ENCODE measurements at regions not wholly inside any gene's neighbourhood (a gene's known extent, or its start where the extent isn't known, plus 50 kb on each side); places are given as distances from the start of the nearest gene placed in this dataset.

GRCh38 chr5:4144411-4145007 is 548.9 kb downstream of the IRX1 start:
- DNase-seq = no peak
- H3K79me2 ChIP-seq (ENCODE audit: low read length) = no peaks in the 10 kb centered on the region
- no peaks in the 10 kb centered on the region for H3K27me3 ChIP-seq (replicated peaks; ENCODE audit: insufficient read depth, low read length)
- H3F3A ChIP-seq (ENCODE audit: insufficient read depth, low read length) = no peaks in the 10 kb centered on the region
- no peak overlapping the region for H3K4me2 ChIP-seq (ENCODE audit: low read depth, low read length)
- no peaks in the 10 kb centered on the region for H3K4me1 ChIP-seq (ENCODE audit: low read length)
- no peak overlapping the region for H3K27ac ChIP-seq (ENCODE audit: low read length)
- TF ChIP-seq CTCF (IDR thresholded peaks at IDR 0.05; ENCODE audit: low read length) (no peak), EZH2phosphoT487 (IDR thresholded peaks at IDR 0.05; ENCODE audit: low read length) (no peak), EZH2 (optimal IDR thresholded peaks at IDR 0.05; ENCODE audit: low read depth, low read length) (no peak)
- H3K9me2 ChIP-seq (replicated peaks; ENCODE audit: insufficient read depth, low read length) = no peaks in the 10 kb centered on the region
- no peak overlapping the region for H3K4me3 ChIP-seq (ENCODE audit: low read length)
- H3K36me3 ChIP-seq (replicated peaks; ENCODE audit: insufficient read depth, low read length) = no peaks in the 10 kb centered on the region
- H3K9ac ChIP-seq (ENCODE audit: low read length) = no peak overlapping the region
- H2AFZ ChIP-seq (ENCODE audit: low read length) = no peak overlapping the region
- no peaks in the 10 kb centered on the region for H3K9me3 ChIP-seq (replicated peaks; ENCODE audit: insufficient read depth, low read length)
- no peaks in the 10 kb centered on the region for H4K20me1 ChIP-seq (ENCODE audit: insufficient read depth, low read length)

GRCh38 chr5:4145511-4145910 is 549.9 kb downstream of the IRX1 start:
- no peak overlapping the region for H2AFZ ChIP-seq (ENCODE audit: low read length)
- H3K36me3 ChIP-seq (replicated peaks; ENCODE audit: insufficient read depth, low read length) = no peaks in the 10 kb centered on the region
- H3K79me2 ChIP-seq (ENCODE audit: low read length) = no peaks in the 10 kb centered on the region
- H3K4me2 ChIP-seq (ENCODE audit: low read depth, low read length) = no peak overlapping the region
- H3K4me3 ChIP-seq (ENCODE audit: low read length) = no peak overlapping the region
- H3K27me3 ChIP-seq (replicated peaks; ENCODE audit: insufficient read depth, low read length) = no peaks in the 10 kb centered on the region
- H3K9me3 ChIP-seq (replicated peaks; ENCODE audit: insufficient read depth, low read length) = no peaks in the 10 kb centered on the region
- no peaks in the 10 kb centered on the region for H3F3A ChIP-seq (ENCODE audit: insufficient read depth, low read length)
- H3K9me2 ChIP-seq (replicated peaks; ENCODE audit: insufficient read depth, low read length) = no peaks in the 10 kb centered on the region
- H3K4me1 ChIP-seq (ENCODE audit: low read length) = no peaks in the 10 kb centered on the region
- no peaks in the 10 kb centered on the region for H4K20me1 ChIP-seq (ENCODE audit: insufficient read depth, low read length)
- no peak for TF ChIP-seq EZH2phosphoT487 (IDR thresholded peaks at IDR 0.05; ENCODE audit: low read length)
- no peak for TF ChIP-seq CTCF (IDR thresholded peaks at IDR 0.05; ENCODE audit: low read length)
- no peak for TF ChIP-seq EZH2 (optimal IDR thresholded peaks at IDR 0.05; ENCODE audit: low read depth, low read length)
- H3K9ac ChIP-seq (ENCODE audit: low read length) = no peak overlapping the region
- no peak overlapping the region for H3K27ac ChIP-seq (ENCODE audit: low read length)
- DNase-seq = no peak

GRCh38 chr5:4148009-4148408 is 552.4 kb downstream of the IRX1 start:
- Histone ChIP-seq H3K27ac (ENCODE audit: low read length) (no peak overlapping the region), H4K20me1 (ENCODE audit: insufficient read depth, low read length) (no peaks in the 10 kb centered on the region), H3K9ac (ENCODE audit: low read length) (no peak overlapping the region), H3K4me2 (ENCODE audit: low read depth, low read length) (no peak overlapping the region), H3K79me2 (ENCODE audit: low read length) (no peaks in the 10 kb centered on the region), H3K9me3 (replicated peaks; ENCODE audit: insufficient read depth, low read length) (no peaks in the 10 kb centered on the region), H3K4me1 (ENCODE audit: low read length) (no peaks in the 10 kb centered on the region), H3K9me2 (replicated peaks; ENCODE audit: insufficient read depth, low read length) (no peaks in the 10 kb centered on the region), H3K27me3 (replicated peaks; ENCODE audit: insufficient read depth, low read length) (no peaks in the 10 kb centered on the region), H3F3A (ENCODE audit: insufficient read depth, low read length) (no peaks in the 10 kb centered on the region), H3K4me3 (ENCODE audit: low read length) (no peak overlapping the region), H3K36me3 (replicated peaks; ENCODE audit: insufficient read depth, low read length) (no peaks in the 10 kb centered on the region), H2AFZ (ENCODE audit: low read length) (no peak overlapping the region)
- DNase-seq = no peak
- no peak for TF ChIP-seq CTCF (IDR thresholded peaks at IDR 0.05; ENCODE audit: low read length)
- no peak for TF ChIP-seq EZH2phosphoT487 (IDR thresholded peaks at IDR 0.05; ENCODE audit: low read length)
- TF ChIP-seq EZH2 (optimal IDR thresholded peaks at IDR 0.05; ENCODE audit: low read depth, low read length) = no peak

All from MM.1S (cell line).